Fibroblast of skin of abdomen (primary cell): ENCODE measurements at regions not wholly inside any gene's neighbourhood (a gene's known extent, or its start where the extent isn't known, plus 50 kb on each side); places are given as distances from the start of the nearest gene placed in this dataset.
"Not testable (repeated sequence)": the region's sequence is repeated elsewhere in the genome, so short reads cannot be mapped to it uniquely, and the experiment has no call there.

Source experiments
- DNase-seq: peaks from one replicate; pipeline ENCODE4 v3.0.0-alpha.2; 2013

DNA sequence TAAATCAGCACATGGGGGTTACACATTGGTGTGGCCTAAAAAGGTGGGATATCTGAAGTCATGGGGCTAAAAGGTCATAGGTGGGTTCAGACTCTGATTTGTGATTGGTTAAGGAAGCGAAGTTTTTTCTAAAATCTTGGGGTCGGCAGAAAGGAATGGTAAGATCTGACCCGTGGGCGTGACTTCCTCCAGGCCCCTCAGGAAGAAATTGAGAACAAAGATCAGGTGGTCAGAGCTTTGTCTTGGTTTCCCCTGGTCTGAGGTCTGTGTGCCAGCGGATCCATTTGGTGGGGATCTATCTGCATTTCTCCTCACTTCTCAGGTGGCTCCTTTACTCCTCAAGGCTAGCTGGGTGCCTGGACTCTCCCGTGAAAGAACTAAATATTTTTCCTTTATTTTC, 302.8 kb downstream of the ABCC12 start:
- no peak for DNase-seq

- no peak for DNase-seq
Observed at GRCh38 chr16:47851146-47851545, 304.6 kb downstream of the ABCC12 start.

- no peak for DNase-seq
Observed at GRCh38 chr16:47849736-47850135, 306.1 kb downstream of the ABCC12 start.

DNA sequence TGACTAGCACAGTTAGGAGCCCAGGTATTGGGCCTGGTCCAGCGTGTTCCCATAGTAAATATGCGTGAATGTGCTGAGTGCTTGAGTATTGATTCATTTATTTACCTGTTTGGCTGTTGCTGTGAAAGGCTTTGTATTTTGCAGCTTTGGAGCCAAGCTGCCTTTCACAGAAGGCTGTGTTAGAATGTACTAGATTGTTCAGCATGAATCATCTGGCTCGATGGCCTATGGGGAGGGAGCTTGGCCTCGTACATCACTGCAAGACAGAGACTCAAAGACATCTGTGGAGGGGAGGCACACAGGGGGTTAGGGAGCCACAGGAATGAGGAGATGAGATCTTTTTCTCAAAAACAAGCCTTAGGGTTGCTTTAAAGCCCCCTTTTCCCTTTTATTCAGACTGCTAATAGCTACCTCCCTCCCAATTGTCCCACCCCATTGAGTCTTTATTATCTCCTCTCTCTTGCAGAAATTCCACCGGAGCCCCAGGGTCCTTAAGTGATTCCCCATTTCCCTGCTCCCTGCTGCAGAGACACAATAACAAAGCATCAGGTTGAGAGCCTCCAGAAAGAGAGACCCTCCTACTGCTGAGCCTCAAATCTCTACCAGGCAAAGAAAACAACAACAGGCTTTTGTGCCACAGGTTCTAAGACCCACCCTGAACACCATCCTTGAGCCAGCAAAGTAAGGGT, 307.2 kb downstream of the ABCC12 start:
- peak; percentile 70 for DNase-seq

- peak; percentile 49 for DNase-seq
Observed at GRCh38 chr16:47847220-47847970, 308.4 kb downstream of the ABCC12 start.

GRCh38 chr16:47834485-47835024, 321.2 kb downstream of the ABCC12 start:
- DNase-seq = no peak

DNA sequence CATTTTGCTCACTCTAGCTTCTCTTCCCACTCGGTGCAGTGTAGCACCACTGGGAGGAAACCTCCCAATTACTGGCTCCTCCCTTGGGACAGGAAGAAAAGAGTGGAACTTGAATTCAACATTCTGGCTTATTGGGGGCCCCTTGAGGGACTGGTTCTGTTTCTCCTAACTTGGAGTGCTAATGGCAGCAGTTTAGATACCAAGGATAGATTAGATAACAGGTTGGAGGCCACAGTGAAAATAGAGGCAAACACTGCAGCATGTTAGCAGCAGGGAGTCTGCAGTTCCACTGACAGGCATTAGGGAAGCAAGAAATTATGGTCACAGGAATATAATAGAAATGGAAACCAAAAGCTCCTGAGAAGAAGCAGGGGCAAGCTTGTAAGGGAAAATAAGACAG, 322.0 kb downstream of the ABCC12 start:
- DNase-seq = no peak

GRCh38 chr16:47829850-47830600, 325.8 kb downstream of the ABCC12 start:
- DNase-seq = no peak

DNA sequence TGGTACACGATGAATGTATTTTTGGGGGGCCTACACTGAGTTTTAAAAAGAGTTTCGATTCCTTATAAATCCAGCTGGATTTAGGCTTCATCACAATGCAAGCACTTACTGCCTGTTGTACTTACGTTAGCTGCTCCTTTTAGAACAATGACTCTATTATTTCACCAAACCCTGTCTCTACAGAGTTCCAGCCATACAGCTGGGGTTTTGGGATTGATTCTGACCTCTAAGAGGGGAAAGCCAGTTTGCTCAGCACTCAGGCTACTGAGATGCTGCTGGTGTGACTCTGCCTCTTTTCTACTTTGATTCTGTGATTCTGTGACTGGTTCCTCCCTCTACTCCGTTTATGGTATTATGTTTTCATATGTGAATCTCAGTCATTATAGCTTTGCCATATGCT, 329.7 kb downstream of the ABCC12 start:
- no peak for DNase-seq

DNA sequence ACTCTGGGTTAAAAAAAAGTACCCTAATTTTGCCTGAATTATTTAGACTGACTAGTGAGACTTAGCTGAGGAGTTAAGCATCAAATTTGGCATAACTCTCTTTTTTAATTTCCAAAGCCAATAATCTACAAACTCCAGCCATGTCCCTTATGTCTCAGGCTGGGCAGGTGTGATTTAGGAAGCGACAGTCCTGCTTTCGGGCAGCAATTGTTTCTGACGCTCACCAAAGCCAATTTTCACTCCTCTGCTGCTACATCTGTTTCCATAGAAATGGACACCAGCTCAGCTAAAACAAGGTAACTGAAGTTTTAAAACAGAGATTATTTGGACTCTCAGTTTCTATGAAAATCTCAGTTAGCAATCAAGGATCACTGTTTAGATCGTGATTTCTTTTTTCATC, 338.7 kb downstream of the ABCC12 start:
- no peak for DNase-seq

- DNase-seq = no peak
Observed at GRCh38 chr16:47816511-47816910, 339.3 kb downstream of the ABCC12 start.

GRCh38 chr16:47815655-47816054, 340.1 kb downstream of the ABCC12 start:
- DNase-seq = peak; percentile 6

- DNase-seq = not testable (repeated sequence)
Observed at GRCh38 chr16:47811758-47812157, 344.0 kb downstream of the ABCC12 start.

DNA sequence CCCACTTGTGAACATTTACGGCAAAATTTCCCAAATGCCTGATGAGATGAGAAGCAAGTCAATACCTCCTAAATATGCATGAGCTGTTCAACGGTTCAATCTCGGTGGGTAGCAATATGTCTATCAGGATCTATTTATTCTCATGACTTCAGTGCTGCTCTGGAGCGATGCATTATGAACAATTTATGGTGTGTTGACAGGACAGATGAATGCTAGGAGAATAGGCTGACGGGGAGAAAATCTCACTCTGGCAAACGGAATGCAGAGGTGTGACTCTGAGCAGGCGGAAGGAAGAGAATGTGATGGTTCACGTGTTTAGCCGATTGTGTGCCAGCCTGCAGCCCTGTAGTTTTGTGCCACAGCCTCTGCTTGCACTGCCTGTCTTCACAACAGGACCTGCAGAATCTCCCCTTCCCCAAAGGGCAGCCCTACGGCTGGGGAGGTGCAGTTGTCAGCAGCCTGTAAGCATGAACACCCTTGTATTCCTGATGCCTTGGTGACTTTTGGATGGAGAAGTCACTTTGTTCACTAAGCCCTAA, 345.2 kb downstream of the PHKB start:
- no peak for DNase-seq

DNA sequence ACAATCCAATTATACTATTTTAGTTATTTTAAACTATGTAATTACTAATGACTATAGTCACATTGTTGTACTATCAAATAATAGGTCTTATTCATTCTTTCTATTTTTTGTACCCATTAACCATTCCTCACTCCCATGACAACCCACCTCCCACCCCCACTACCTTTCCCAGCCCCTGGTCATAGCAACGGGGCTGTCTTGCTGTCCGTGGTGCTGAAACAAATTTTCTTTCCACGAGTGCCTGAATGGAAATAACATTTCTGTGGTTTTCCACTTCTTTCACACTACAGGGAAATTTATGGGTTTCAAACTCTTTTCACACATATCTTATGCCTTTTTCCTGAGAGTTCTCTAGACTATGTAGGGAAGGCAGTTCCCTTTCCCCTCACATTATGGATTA, 326.6 kb downstream of the PHKB start:
- peak; percentile 19 for DNase-seq

DNA sequence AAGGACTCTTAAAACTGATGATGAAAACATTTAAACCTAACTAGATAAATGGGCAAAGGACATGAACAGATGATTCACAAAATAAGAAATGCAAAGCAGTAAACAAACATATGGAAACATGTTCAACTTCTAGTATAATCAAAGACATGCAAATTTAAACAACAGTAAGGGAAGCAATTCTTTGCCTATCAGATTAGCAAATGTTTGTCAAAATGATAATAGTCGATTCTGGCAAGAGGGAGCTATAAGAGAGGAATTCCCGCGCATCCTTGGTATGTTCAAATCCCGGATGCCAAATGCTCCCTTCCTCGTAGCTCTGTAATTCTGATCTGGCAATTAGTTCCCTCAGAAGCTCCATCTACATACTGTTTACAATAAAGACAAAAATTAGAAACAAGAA, 320.5 kb downstream of the PHKB start:
- DNase-seq = no peak

GRCh38 chr16:47780213-47780875, 319.2 kb downstream of the PHKB start:
- DNase-seq = peak; percentile 8

DNA sequence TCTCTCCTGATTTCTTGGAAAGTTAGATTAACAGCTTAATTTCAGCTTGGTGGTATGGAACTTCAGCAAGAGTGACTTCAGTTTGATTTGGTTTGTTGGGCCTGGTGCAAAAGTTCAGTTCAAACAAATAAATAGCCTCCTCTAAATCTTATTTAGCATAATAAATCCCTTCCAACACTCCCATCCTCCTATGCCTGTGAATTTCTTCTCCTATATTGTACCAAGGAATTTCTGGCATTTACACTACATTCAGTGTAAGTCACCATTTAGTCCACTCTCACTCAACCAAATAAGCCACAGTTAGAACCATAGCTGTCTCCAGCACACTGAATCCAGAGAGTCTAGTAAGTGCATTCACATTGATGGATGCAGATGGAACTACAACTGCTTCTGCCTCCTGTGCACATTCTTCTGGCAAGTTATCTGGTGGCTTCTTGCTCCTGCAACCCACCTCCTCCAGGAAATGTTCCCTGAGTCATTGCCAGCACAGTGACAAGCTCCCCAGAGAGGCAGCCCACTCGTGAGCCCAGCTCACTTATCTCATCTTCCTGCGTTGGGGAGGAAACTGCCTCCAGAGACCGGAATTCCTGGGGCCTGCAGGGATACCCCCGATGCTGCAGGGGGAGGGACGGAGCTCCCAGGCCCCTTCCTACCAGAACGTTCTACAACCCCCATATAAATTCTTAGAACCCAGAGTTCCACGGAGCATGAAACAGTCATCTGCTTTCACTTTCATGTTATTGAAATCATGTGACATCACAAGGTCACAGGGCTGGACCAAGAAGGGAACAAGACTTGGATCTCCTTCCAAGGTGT, 318.3 kb downstream of the PHKB start:
- DNase-seq = peak; percentile 28

DNA sequence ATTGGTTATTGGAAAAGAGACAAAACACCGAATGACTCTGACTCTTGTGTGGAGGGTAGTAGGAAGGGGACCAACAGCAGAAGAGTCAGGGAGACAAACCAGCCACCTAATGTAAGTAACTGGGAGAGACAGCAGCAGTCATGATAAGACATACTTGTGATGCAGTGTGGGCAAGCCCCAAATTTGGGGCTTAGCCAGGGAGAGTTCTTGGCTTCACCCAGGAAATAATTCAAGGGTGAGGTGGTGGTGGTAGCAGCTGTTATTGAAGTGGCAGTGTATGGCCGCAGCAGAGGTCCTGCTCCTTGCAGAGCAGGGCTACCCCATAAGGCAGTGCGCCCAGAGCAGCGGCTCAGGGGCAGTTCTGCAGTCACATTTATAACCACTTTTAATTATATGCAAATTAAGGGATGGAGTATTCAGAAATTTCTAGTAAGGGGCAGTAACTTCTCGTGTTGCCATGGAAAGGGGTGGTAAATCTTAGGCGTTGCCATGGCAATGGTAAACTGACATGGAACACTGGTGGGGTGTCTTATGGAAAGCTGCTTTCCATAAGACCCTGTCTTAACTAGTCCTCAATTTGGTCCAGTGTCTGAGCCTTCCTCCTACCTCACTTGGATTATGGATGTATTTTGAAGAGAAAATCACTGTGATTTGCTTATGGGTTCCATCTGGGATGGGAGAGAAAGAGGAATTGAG, 317.1 kb downstream of the PHKB start:
- DNase-seq = no peak

- DNase-seq = peak; percentile 57
Observed at GRCh38 chr16:47777220-47777619, 316.1 kb downstream of the PHKB start.

GRCh38 chr16:47774661-47775060, 313.5 kb downstream of the PHKB start:
- no peak for DNase-seq
